ENCODE measurements at regions not wholly inside any gene's neighbourhood (a gene's known extent, or its start where the extent isn't known, plus 50 kb on each side); places are given as distances from the start of the nearest gene placed in this dataset.

DNA sequence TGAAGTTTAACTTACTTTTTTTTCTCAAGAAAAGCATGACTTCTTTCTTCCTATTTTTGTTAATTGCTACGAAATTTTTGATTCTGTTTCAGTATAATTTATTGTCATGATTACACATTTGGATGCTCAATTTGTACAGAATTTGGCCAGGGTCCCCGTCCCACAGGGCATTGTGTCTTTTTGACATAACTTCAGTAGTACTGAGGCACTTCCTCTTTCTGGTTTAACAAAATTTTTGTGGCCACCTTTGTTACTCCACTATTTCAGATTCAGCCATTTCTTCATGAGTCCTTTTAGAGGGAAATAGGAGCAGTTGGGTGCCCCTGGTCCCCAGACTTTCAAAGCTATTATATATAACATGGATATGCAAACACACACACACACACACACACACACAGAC, 1248.7 kb downstream of the PCDH7 start:
- TF ChIP-seq, protein P1, sequence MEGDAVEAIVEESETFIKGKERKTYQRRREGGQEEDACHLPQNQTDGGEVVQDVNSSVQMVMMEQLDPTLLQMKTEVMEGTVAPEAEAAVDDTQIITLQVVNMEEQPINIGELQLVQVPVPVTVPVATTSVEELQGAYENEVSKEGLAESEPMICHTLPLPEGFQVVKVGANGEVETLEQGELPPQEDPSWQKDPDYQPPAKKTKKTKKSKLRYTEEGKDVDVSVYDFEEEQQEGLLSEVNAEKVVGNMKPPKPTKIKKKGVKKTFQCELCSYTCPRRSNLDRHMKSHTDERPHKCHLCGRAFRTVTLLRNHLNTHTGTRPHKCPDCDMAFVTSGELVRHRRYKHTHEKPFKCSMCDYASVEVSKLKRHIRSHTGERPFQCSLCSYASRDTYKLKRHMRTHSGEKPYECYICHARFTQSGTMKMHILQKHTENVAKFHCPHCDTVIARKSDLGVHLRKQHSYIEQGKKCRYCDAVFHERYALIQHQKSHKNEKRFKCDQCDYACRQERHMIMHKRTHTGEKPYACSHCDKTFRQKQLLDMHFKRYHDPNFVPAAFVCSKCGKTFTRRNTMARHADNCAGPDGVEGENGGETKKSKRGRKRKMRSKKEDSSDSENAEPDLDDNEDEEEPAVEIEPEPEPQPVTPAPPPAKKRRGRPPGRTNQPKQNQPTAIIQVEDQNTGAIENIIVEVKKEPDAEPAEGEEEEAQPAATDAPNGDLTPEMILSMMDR (IDR thresholded peaks at IDR 0.05) = no peak
- no peak for TF ChIP-seq POLR2A (IDR thresholded peaks at IDR 0.05)

Measured in right lobe of liver (tissue), 4 donors.